Endodermal cell (in vitro differentiated cells): ENCODE measurements at regions not wholly inside any gene's neighbourhood (a gene's known extent, or its start where the extent isn't known, plus 50 kb on each side); places are given as distances from the start of the nearest gene placed in this dataset.

ENCODE experiments used
- DNase-seq: peaks from one replicate; pipeline ENCODE4 v3.0.0-alpha.2; 2017
- H3K27ac ChIP-seq: 2 replicates; pipeline ENCODE4 v1.5.1; 2013; ENCODE audit warnings: mild to moderate bottlenecking, low read depth, low read length, moderate library complexity
- H3K27me3 ChIP-seq: 2 replicates; pipeline ENCODE4 v1.6.1; 2013; ENCODE audit warnings: mild to moderate bottlenecking, low read length, moderate library complexity; ENCODE audit not compliant: insufficient read depth, control insufficient read depth, poor library complexity, severe bottlenecking
- H3K36me3 ChIP-seq: 2 replicates; pipeline ENCODE4 v1.7.0; 2013; ENCODE audit warnings: mild to moderate bottlenecking, low read length, moderate library complexity; ENCODE audit not compliant: control insufficient read depth, insufficient read depth
- H3K4me1 ChIP-seq: one replicate; pipeline ENCODE4 v1.7.0; 2013; ENCODE audit warnings: low read length; ENCODE audit not compliant: control insufficient read depth, insufficient read depth
- H3K4me3 ChIP-seq: 2 replicates; pipeline ENCODE4 v1.5.1; 2013; ENCODE audit warnings: mild to moderate bottlenecking, low read length, moderate library complexity
- H3K9ac ChIP-seq: 2 replicates; pipeline ENCODE4 v1.6.1; 2013; ENCODE audit warnings: mild to moderate bottlenecking, low read length, moderate library complexity; ENCODE audit not compliant: poor library complexity, severe bottlenecking; ENCODE audit errors: extremely low read depth
- H3K9me3 ChIP-seq: 2 replicates; pipeline ENCODE4 v1.6.1; 2013; ENCODE audit warnings: mild to moderate bottlenecking, low read length, moderate library complexity; ENCODE audit not compliant: control insufficient read depth
- H3K27ac Mint-ChIP-seq: 2 replicates; pipeline ENCODE4 v1.8.0; 2020; ENCODE audit warnings: mixed read lengths
- H3K27me3 Mint-ChIP-seq: 2 replicates; pipeline ENCODE4 v1.8.0; 2021; ENCODE audit warnings: mild to moderate bottlenecking, mixed read lengths; ENCODE audit not compliant: insufficient read depth
- H3K36me3 Mint-ChIP-seq: 2 replicates; pipeline ENCODE4 v1.8.0; 2020; ENCODE audit warnings: low read depth, mixed read lengths
- H3K4me1 Mint-ChIP-seq: 2 replicates; pipeline ENCODE4 v1.8.0; 2020; ENCODE audit warnings: mixed read lengths
- H3K4me3 Mint-ChIP-seq: 2 replicates; pipeline ENCODE4 v1.8.0; 2020; ENCODE audit warnings: mild to moderate bottlenecking, moderate library complexity, mixed read lengths
- H3K9me3 Mint-ChIP-seq: 2 replicates; pipeline ENCODE4 v1.8.0; 2020; ENCODE audit warnings: mild to moderate bottlenecking, mixed read lengths
- CTCF ChIP-seq: fragments of 200-600 bp; sonication (generic); conservative IDR thresholded peaks from 2 replicates; pipeline ENCODE4 v1.5.0; 2021; ENCODE audit warnings: antibody characterized with exemption, mild to moderate bottlenecking
- WGBS, 2 experiments: methylation state at CpG; one replicate each; pipeline versions ENCODE4 v1.1.5 to v1.1.7; 2013; ENCODE audit warnings: missing lambda C conversion rate in 2 of 2, mixed read lengths in 1 of 2; ENCODE audit not compliant: insufficient coverage in 1 of 2, insufficient read length in 1 of 2; 5-methylcytosine and 5-hydroxymethylcytosine counted together

DNA sequence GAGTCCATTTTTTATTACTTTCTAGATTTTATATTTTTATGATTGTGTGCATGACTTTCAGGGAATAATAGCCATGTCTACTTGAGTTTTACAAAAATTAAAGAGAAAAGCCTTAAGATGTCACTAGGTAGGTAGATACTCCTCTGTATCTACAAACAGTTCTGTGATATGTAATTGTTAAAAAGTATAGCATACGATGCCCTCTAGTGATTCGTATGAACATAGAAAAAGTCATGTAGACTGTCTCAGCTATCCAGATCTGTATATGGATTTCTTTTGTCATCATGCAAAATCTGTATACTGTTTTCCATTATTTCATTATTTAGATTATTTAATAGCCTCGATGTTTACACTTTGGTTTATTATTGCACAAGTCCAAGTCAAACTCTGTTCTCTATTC lies 856.6 kb downstream of the CENPC start:
- H3K27me3 Mint-ChIP-seq: no peaks in the 10 kb centered on the region
- no peaks in the 10 kb centered on the region for H3K27me3 ChIP-seq
- H3K4me1 Mint-ChIP-seq: peaks cover under 1% of the 10 kb centered on the region
- no peaks in the 10 kb centered on the region for H3K36me3 ChIP-seq
- H3K27ac ChIP-seq: no peak overlapping the region
- DNase-seq: no peak
- peaks cover 11% of the 10 kb centered on the region for H3K9me3 Mint-ChIP-seq
- no peak overlapping the region for H3K9ac ChIP-seq
- peak; percentile 52 for TF ChIP-seq CTCF
- no peaks in the 10 kb centered on the region for H3K4me1 ChIP-seq
- no peak overlapping the region for H3K4me3 Mint-ChIP-seq
- no peaks in the 10 kb centered on the region for H3K36me3 Mint-ChIP-seq
- no peak overlapping the region for H3K4me3 ChIP-seq
- H3K9me3 ChIP-seq: peaks cover 10% of the 10 kb centered on the region
- no peak overlapping the region for H3K27ac Mint-ChIP-seq
- WGBS, 2 experiments: 63 to 74% methylated on average over 2 to 3 of the region's 3 CpGs

DNA sequence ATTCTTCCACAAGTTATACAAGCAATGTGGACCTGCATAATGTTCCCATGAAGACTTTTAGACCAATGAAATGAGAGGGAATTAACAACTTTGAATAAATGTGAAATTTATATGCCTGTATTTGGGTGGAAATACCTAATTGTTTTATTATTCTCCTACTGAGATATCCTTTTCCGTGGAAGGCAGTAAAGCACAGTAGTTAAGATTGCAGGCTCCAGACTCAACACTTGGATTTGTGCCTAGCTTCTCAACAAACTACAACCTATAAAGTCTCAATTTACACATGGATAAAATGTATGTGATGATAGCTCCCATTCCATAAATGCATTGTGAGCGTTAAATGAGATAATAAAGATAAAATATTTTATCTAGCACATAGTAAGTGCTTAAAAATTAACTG lies 857.8 kb downstream of the CENPC start:
- peaks cover 10% of the 10 kb centered on the region for H3K9me3 ChIP-seq
- H3K27ac ChIP-seq: no peak overlapping the region
- no peaks in the 10 kb centered on the region for H3K36me3 ChIP-seq
- no peaks in the 10 kb centered on the region for H3K36me3 Mint-ChIP-seq
- DNase-seq: no peak
- no peaks in the 10 kb centered on the region for H3K27me3 ChIP-seq
- H3K27me3 Mint-ChIP-seq: no peaks in the 10 kb centered on the region
- 100% methylated on average over 1 of the region's 2 CpGs; no CpG with 5 or more reads in 1 of the 2 experiments for WGBS, 2 experiments
- H3K9me3 Mint-ChIP-seq: peaks cover 11% of the 10 kb centered on the region
- no peak overlapping the region for H3K4me3 ChIP-seq
- no peak overlapping the region for H3K4me3 Mint-ChIP-seq
- no peak overlapping the region for H3K9ac ChIP-seq
- no peaks in the 10 kb centered on the region for H3K4me1 ChIP-seq
- TF ChIP-seq CTCF: no peak
- H3K27ac Mint-ChIP-seq: no peak overlapping the region
- no peaks in the 10 kb centered on the region for H3K4me1 Mint-ChIP-seq

DNA sequence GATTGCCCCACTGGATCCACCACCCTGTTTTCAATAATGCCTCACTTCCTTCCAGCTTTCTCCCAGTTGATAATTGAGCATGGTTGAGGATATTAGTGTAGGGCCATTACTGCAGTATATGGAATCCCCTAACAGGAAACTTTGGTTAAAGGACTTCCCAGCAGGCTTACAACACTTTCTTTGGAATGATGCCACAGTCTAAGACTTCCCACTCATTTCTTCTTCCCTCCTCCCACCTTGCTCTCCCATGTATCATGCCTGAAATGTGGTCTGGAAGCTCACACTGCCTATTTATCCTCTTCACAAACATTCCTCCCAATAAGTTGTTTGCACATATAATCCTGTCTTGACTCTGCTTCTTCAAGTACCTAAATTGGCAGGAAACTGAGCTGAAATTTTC lies 863.3 kb downstream of the CENPC start:
- no peak overlapping the region for H3K27ac Mint-ChIP-seq

More for the DNA sequence above, 863.3 kb downstream of the CENPC start:
- Histone ChIP-seq H3K9ac (no peak overlapping the region), H3K36me3 (no peaks in the 10 kb centered on the region), H3K4me3 (no peak overlapping the region), H3K9me3 (no peaks in the 10 kb centered on the region), H3K27me3 (no peaks in the 10 kb centered on the region), H3K27ac (no peak overlapping the region), H3K4me1 (no peaks in the 10 kb centered on the region)
- no peak for DNase-seq
- Mint-ChIP-seq H3K9me3 (no peaks in the 10 kb centered on the region), H3K27me3 (no peaks in the 10 kb centered on the region), H3K4me3 (no peak overlapping the region), H3K4me1 (no peaks in the 10 kb centered on the region), H3K36me3 (no peaks in the 10 kb centered on the region)
- no peak for TF ChIP-seq CTCF
